Type B pancreatic cell (in vitro differentiated cells): ENCODE measurements at regions not wholly inside any gene's neighbourhood (a gene's known extent, or its start where the extent isn't known, plus 50 kb on each side); places are given as distances from the start of the nearest gene placed in this dataset.
"Not testable (repeated sequence)": the region's sequence is repeated elsewhere in the genome, so short reads cannot be mapped to it uniquely, and the experiment has no call there.

ENCODE experiments used
- DNase-seq: peaks from one replicate; pipeline ENCODE4 v3.0.0; 2021; ENCODE audit warnings: mixed read lengths; ENCODE audit not compliant: unreplicated experiment; ENCODE audit errors: extremely low spot score
- H3K27ac Mint-ChIP-seq: 2 replicates; pipeline ENCODE4 v1.8.0; 2021; ENCODE audit warnings: mild to moderate bottlenecking, mixed read lengths
- H3K27me3 Mint-ChIP-seq: 2 replicates; pipeline ENCODE4 v1.8.0; 2021; ENCODE audit warnings: mixed read lengths
- H3K36me3 Mint-ChIP-seq: 2 replicates; pipeline ENCODE4 v1.8.0; 2021; ENCODE audit warnings: mixed read lengths
- H3K4me1 Mint-ChIP-seq: one replicate; pipeline ENCODE4 v1.8.0; 2021; ENCODE audit warnings: mixed read lengths; ENCODE audit not compliant: unreplicated experiment
- H3K4me3 Mint-ChIP-seq: 2 replicates; pipeline ENCODE4 v1.8.0; 2021; ENCODE audit warnings: mild to moderate bottlenecking, mixed read lengths
- H3K9me3 Mint-ChIP-seq: 2 replicates; pipeline ENCODE4 v1.8.0; 2021; ENCODE audit warnings: mixed read lengths
- CTCF ChIP-seq: fragments of 200-600 bp; sonication (generic); conservative IDR thresholded peaks from 2 replicates; pipeline ENCODE4 v1.5.0; 2021; ENCODE audit warnings: antibody characterized with exemption, mild to moderate bottlenecking

- no peak overlapping the region for H3K27ac Mint-ChIP-seq
- H3K4me3 Mint-ChIP-seq, result no peak overlapping the region
- no peak for TF ChIP-seq CTCF
- H3K4me1 Mint-ChIP-seq, result peaks cover 23% of the 10 kb centered on the region
- no peaks in the 10 kb centered on the region for H3K9me3 Mint-ChIP-seq
- DNase-seq, result no peak
- H3K36me3 Mint-ChIP-seq, result no peaks in the 10 kb centered on the region
- H3K27me3 Mint-ChIP-seq, result peaks cover 22% of the 10 kb centered on the region
Measured at GRCh38 chr4:181827246-181827645, 416.0 kb upstream of the TENM3 start.

- TF ChIP-seq CTCF, result no peak
- no peaks in the 10 kb centered on the region for H3K9me3 Mint-ChIP-seq
- DNase-seq, result no peak
- no peak overlapping the region for H3K4me3 Mint-ChIP-seq
- H3K4me1 Mint-ChIP-seq, result peaks cover 9% of the 10 kb centered on the region
- no peaks in the 10 kb centered on the region for H3K36me3 Mint-ChIP-seq
- no peak overlapping the region for H3K27ac Mint-ChIP-seq
- peaks cover 22% of the 10 kb centered on the region for H3K27me3 Mint-ChIP-seq
Measured at GRCh38 chr4:181830404-181831035, 412.7 kb upstream of the TENM3 start.

- Mint-ChIP-seq H3K4me1 (no peaks in the 10 kb centered on the region), H3K27me3 (peaks cover 6% of the 10 kb centered on the region), H3K36me3 (no peaks in the 10 kb centered on the region), H3K4me3 (no peak overlapping the region), H3K27ac (no peak overlapping the region), H3K9me3 (peaks cover 3% of the 10 kb centered on the region)
- no peak for TF ChIP-seq CTCF
- no peak for DNase-seq
Measured at GRCh38 chr4:181834071-181834470, 409.1 kb upstream of the TENM3 start.

GRCh38 chr4:181835348-181835747, 407.9 kb upstream of the TENM3 start:
- H3K36me3 Mint-ChIP-seq, result no peaks in the 10 kb centered on the region
- no peak overlapping the region for H3K4me3 Mint-ChIP-seq
- no peaks in the 10 kb centered on the region for H3K4me1 Mint-ChIP-seq
- H3K9me3 Mint-ChIP-seq, result peaks cover 3% of the 10 kb centered on the region
- peaks cover 3% of the 10 kb centered on the region for H3K27me3 Mint-ChIP-seq
- H3K27ac Mint-ChIP-seq, result no peak overlapping the region
- no peak for TF ChIP-seq CTCF
- DNase-seq, result no peak

GRCh38 chr4:181838253-181838652, 404.9 kb upstream of the TENM3 start:
- H3K4me3 Mint-ChIP-seq, result no peak overlapping the region

GRCh38 chr4:181843797-181844196, 399.4 kb upstream of the TENM3 start:
- H3K36me3 Mint-ChIP-seq, H3K4me1 Mint-ChIP-seq, H3K9me3 Mint-ChIP-seq, H3K27ac Mint-ChIP-seq, H3K27me3 Mint-ChIP-seq, H3K4me3 Mint-ChIP-seq, DNase-seq: not testable (repeated sequence)

More at GRCh38 chr4:181838253-181838652, 404.9 kb upstream of the TENM3 start:
- Mint-ChIP-seq H3K4me1 (no peaks in the 10 kb centered on the region), H3K27ac (no peak overlapping the region), H3K9me3 (peaks cover 3% of the 10 kb centered on the region), H3K27me3 (no peaks in the 10 kb centered on the region), H3K36me3 (no peaks in the 10 kb centered on the region)
- DNase-seq, result no peak
- no peak for TF ChIP-seq CTCF
